SHP77 treated with DMSO at 0.1 percent for 48 hours (cell line): ENCODE measurements at regions not wholly inside any gene's neighbourhood (a gene's known extent, or its start where the extent isn't known, plus 50 kb on each side); places are given as distances from the start of the nearest gene placed in this dataset.
"Not testable (repeated sequence)": the region's sequence is repeated elsewhere in the genome, so short reads cannot be mapped to it uniquely, and the experiment has no call there.

Experiments used
- DNase-seq: peaks from one replicate; lab custom pipeline; 2025; lab: John Stamatoyannopoulos, UW

- DNase-seq, result no peak
Measured at GRCh38 chr13:65497265-65497664, 1732.9 kb downstream of the PCDH9 start.

GRCh38 chr13:65490725-65491124, 1739.4 kb downstream of the PCDH9 start:
- not testable (repeated sequence) for DNase-seq

GRCh38 chr13:65488606-65489005, 1741.5 kb downstream of the PCDH9 start:
- no peak for DNase-seq

- DNase-seq, result no peak
Measured at GRCh38 chr13:65479692-65480091, 1750.4 kb downstream of the PCDH9 start.

GRCh38 chr13:65473196-65473595, 1756.9 kb downstream of the PCDH9 start:
- no peak for DNase-seq

GRCh38 chr13:65472336-65472735, 1757.8 kb downstream of the PCDH9 start:
- DNase-seq, result no peak

- no peak for DNase-seq
Measured at GRCh38 chr13:65470781-65471180, 1759.4 kb downstream of the PCDH9 start.

- no peak for DNase-seq
Measured at GRCh38 chr13:65468628-65469027, 1761.5 kb downstream of the PCDH9 start.

GRCh38 chr13:65461590-65461989, 1768.5 kb downstream of the PCDH9 start:
- DNase-seq, result no peak

- DNase-seq, result no peak
Measured at GRCh38 chr13:65460136-65460535, 1770.0 kb downstream of the PCDH9 start.

GRCh38 chr13:65456150-65456912, 1773.8 kb downstream of the PCDH9 start:
- no peak for DNase-seq

GRCh38 chr13:65454403-65454802, 1775.7 kb downstream of the PCDH9 start:
- no peak for DNase-seq

- DNase-seq, result no peak
Measured at GRCh38 chr13:65453982-65454381, 1776.2 kb downstream of the PCDH9 start.

- no peak for DNase-seq
Measured at GRCh38 chr13:65445340-65445739, 1784.8 kb downstream of the PCDH9 start.

- DNase-seq, result no peak
Measured at GRCh38 chr13:65435590-65435989, 1794.5 kb downstream of the PCDH9 start.

GRCh38 chr13:65417953-65418352, 1812.2 kb downstream of the PCDH9 start:
- DNase-seq, result no peak

GRCh38 chr13:65416784-65417183, 1813.4 kb downstream of the PCDH9 start:
- DNase-seq, result no peak

- DNase-seq, result no peak
Measured at GRCh38 chr13:65414187-65414586, 1815.9 kb downstream of the PCDH9 start.

GRCh38 chr13:65411521-65411920, 1818.6 kb downstream of the PCDH9 start:
- DNase-seq, result no peak

- DNase-seq, result no peak
Measured at GRCh38 chr13:65410791-65411190, 1819.3 kb downstream of the PCDH9 start.

GRCh38 chr13:65401315-65401714, 1828.8 kb downstream of the PCDH9 start:
- no peak for DNase-seq

- DNase-seq, result no peak
Measured at GRCh38 chr13:65400702-65401101, 1829.4 kb downstream of the PCDH9 start.

- DNase-seq, result no peak
Measured at GRCh38 chr13:65387743-65388347, 1842.3 kb downstream of the PCDH9 start.
